Naive B cell (primary cell): ENCODE measurements at regions not wholly inside any gene's neighbourhood (a gene's known extent, or its start where the extent isn't known, plus 50 kb on each side); places are given as distances from the start of the nearest gene placed in this dataset.

ENCODE experiments used
- ATAC-seq, 2 donors: fragments of 150-1000 bp; cut with Tn5 transposase; 2 replicates each; pipeline ENCODE4 v1.10.0; 2021; ENCODE audit warnings: low read depth in 2 of 2, mild to moderate bottlenecking in 2 of 2, moderate library complexity in 2 of 2
- DNase-seq: peaks from one replicate; pipeline ENCODE4 v3.0.0; 2022
- H3K27ac Mint-ChIP-seq, 6 donors: one replicate each; pipeline ENCODE4 v1.8.0; 2020 to 2022; ENCODE audit warnings: mild to moderate bottlenecking in 6 of 6, mixed read lengths in 6 of 6, moderate library complexity in 5 of 6, inconsistent platforms in 2 of 6
- H3K27me3 Mint-ChIP-seq, 3 donors: one replicate each; pipeline ENCODE4 v1.8.0; 2021 to 2022; ENCODE audit warnings: mixed read lengths in 3 of 3, mild to moderate bottlenecking in 1 of 3
- H3K36me3 Mint-ChIP-seq, 2 donors: one replicate each; pipeline ENCODE4 v1.8.0; 2020 to 2022; ENCODE audit warnings: mixed read lengths in 2 of 2, inconsistent platforms in 1 of 2, mild to moderate bottlenecking in 1 of 2
- H3K4me1 Mint-ChIP-seq, 3 donors: one replicate each; pipeline ENCODE4 v1.8.0; 2020 to 2022; ENCODE audit warnings: mixed read lengths in 3 of 3, inconsistent platforms in 1 of 3, mild to moderate bottlenecking in 1 of 3, moderate library complexity in 1 of 3
- H3K4me3 Mint-ChIP-seq, 8 donors: one replicate each; pipeline ENCODE4 v1.8.0; 2020 to 2022; ENCODE audit warnings: mild to moderate bottlenecking in 8 of 8, mixed read lengths in 8 of 8, moderate library complexity in 8 of 8, inconsistent platforms in 2 of 8
- H3K9me3 Mint-ChIP-seq, 7 donors: one replicate each; pipeline ENCODE4 v1.8.0; 2020 to 2022; ENCODE audit warnings: mixed read lengths in 7 of 7, mild to moderate bottlenecking in 5 of 7, inconsistent platforms in 2 of 7, moderate library complexity in 1 of 7

GRCh38 chr11:32318071-32319055 lies 117.0 kb downstream of the WT1 start:
- DNase-seq (no peak), ATAC-seq (no peak)
- Mint-ChIP-seq H3K4me3 (no peak overlapping the region), H3K9me3 (no peaks in the 10 kb centered on the region), H3K36me3 (no peaks in the 10 kb centered on the region), H3K27me3 (peaks cover 8 to 13% (median 11%) of the 10 kb centered on the region in 3 donors), H3K27ac (peak overlapping the region in 1 of 6 donors; percentile 26), H3K4me1 (no peaks in the 10 kb centered on the region)

- H3K4me1 Mint-ChIP-seq: no peaks in the 10 kb centered on the region
- H3K27ac Mint-ChIP-seq: no peak overlapping the region
- H3K4me3 Mint-ChIP-seq: no peak overlapping the region
- DNase-seq (no peak), ATAC-seq (no peak)
- no peaks in the 10 kb centered on the region for H3K36me3 Mint-ChIP-seq
- H3K9me3 Mint-ChIP-seq: peaks cover 0 to 6% (median 0%) of the 10 kb centered on the region in 7 donors
- H3K27me3 Mint-ChIP-seq: peaks cover 8 to 19% (median 13%) of the 10 kb centered on the region in 3 donors
These were observed 111.6 kb downstream of the WT1 start for GRCh38 chr11:32323814-32324130.

- no peaks in the 10 kb centered on the region for H3K36me3 Mint-ChIP-seq
- H3K27ac Mint-ChIP-seq: no peak overlapping the region
- DNase-seq (no peak), ATAC-seq (no peak)
- H3K9me3 Mint-ChIP-seq: peaks cover 0 to 6% (median 0%) of the 10 kb centered on the region in 7 donors
- peaks cover 8 to 18% (median 14%) of the 10 kb centered on the region in 3 donors for H3K27me3 Mint-ChIP-seq
- H3K4me3 Mint-ChIP-seq: no peak overlapping the region
- no peaks in the 10 kb centered on the region for H3K4me1 Mint-ChIP-seq
These were observed 110.2 kb downstream of the WT1 start for GRCh38 chr11:32325187-32325586.

GRCh38 chr11:32325725-32326124 lies 109.6 kb downstream of the WT1 start:
- Mint-ChIP-seq H3K4me1 (no peaks in the 10 kb centered on the region), H3K9me3 (peaks cover 0 to 6% (median 0%) of the 10 kb centered on the region in 7 donors), H3K27ac (no peak overlapping the region), H3K4me3 (no peak overlapping the region), H3K27me3 (peaks cover 9 to 21% (median 14%) of the 10 kb centered on the region in 3 donors), H3K36me3 (no peaks in the 10 kb centered on the region)
- DNase-seq (no peak), ATAC-seq (no peak)

GRCh38 chr11:32326522-32326921 lies 108.8 kb downstream of the WT1 start:
- Mint-ChIP-seq H3K36me3 (no peaks in the 10 kb centered on the region), H3K4me1 (no peaks in the 10 kb centered on the region), H3K4me3 (no peak overlapping the region), H3K27me3 (peaks cover 17 to 26% (median 20%) of the 10 kb centered on the region in 3 donors), H3K9me3 (peaks cover 0 to 6% (median 0%) of the 10 kb centered on the region in 7 donors), H3K27ac (no peak overlapping the region)
- ATAC-seq: no peak
- no peak for DNase-seq

- DNase-seq (no peak), ATAC-seq (no peak)
- Mint-ChIP-seq H3K27me3 (peaks cover 28 to 44% (median 32%) of the 10 kb centered on the region in 3 donors), H3K27ac (no peak overlapping the region), H3K9me3 (peaks cover 0 to 6% (median 0%) of the 10 kb centered on the region in 7 donors), H3K36me3 (no peaks in the 10 kb centered on the region), H3K4me3 (no peak overlapping the region), H3K4me1 (peaks cover 7 to 8% (median 7%) of the 10 kb centered on the region in 3 donors)
These were observed 106.9 kb downstream of the WT1 start for GRCh38 chr11:32328392-32328791.

GRCh38 chr11:32331098-32331497 lies 104.2 kb downstream of the WT1 start:
- DNase-seq (no peak), ATAC-seq (no peak)
- Mint-ChIP-seq H3K36me3 (peaks cover 0 to 8% of the 10 kb centered on the region in 2 donors), H3K4me1 (peaks cover 7 to 11% (median 10%) of the 10 kb centered on the region in 3 donors), H3K4me3 (no peak overlapping the region), H3K27ac (peak overlapping the region in 1 of 6 donors; percentile 22), H3K27me3 (peaks cover 40 to 68% (median 48%) of the 10 kb centered on the region in 3 donors), H3K9me3 (peaks cover 0 to 11% (median 3%) of the 10 kb centered on the region in 7 donors)

GRCh38 chr11:32331792-32332191 lies 103.5 kb downstream of the WT1 start:
- Mint-ChIP-seq H3K9me3 (peaks cover 0 to 11% (median 3%) of the 10 kb centered on the region in 7 donors), H3K27ac (no peak overlapping the region), H3K36me3 (peaks cover 0 to 8% of the 10 kb centered on the region in 2 donors), H3K4me3 (peak overlapping the region in 3 of 8 donors; percentile 57 to 69 (median 65)), H3K27me3 (peaks cover 43 to 71% (median 48%) of the 10 kb centered on the region in 3 donors), H3K4me1 (peaks cover 7 to 11% (median 10%) of the 10 kb centered on the region in 3 donors)
- DNase-seq: no peak
- no peak for ATAC-seq

GRCh38 chr11:32332990-32333319 lies 102.4 kb downstream of the WT1 start:
- Mint-ChIP-seq H3K9me3 (peaks cover 0 to 7% (median 3%) of the 10 kb centered on the region in 7 donors), H3K27me3 (peaks cover 36 to 70% (median 48%) of the 10 kb centered on the region in 3 donors), H3K36me3 (peaks cover 0 to 8% of the 10 kb centered on the region in 2 donors), H3K4me1 (peaks cover 7 to 11% (median 10%) of the 10 kb centered on the region in 3 donors), H3K27ac (peak overlapping the region in 1 of 6 donors; percentile 20), H3K4me3 (peak overlapping the region; percentile 65 to 88 (median 82))
- DNase-seq (no peak), ATAC-seq (no peak)

GRCh38 chr11:32333320-32333991 lies 101.9 kb downstream of the WT1 start:
- ATAC-seq: peak in 1 of 2 donors; percentile 10
- peak overlapping the region in 1 of 6 donors; percentile 20 for H3K27ac Mint-ChIP-seq
- H3K36me3 Mint-ChIP-seq: peaks cover 0 to 8% of the 10 kb centered on the region in 2 donors
- no peak for DNase-seq
- peaks cover 36 to 70% (median 48%) of the 10 kb centered on the region in 3 donors for H3K27me3 Mint-ChIP-seq
- peaks cover 7 to 11% (median 10%) of the 10 kb centered on the region in 3 donors for H3K4me1 Mint-ChIP-seq
- H3K9me3 Mint-ChIP-seq: peaks cover 0 to 7% (median 3%) of the 10 kb centered on the region in 7 donors
- H3K4me3 Mint-ChIP-seq: peak overlapping the region; percentile 65 to 88 (median 82)

GRCh38 chr11:32334822-32335221 lies 100.5 kb downstream of the WT1 start:
- Mint-ChIP-seq H3K36me3 (peaks cover 0 to 8% of the 10 kb centered on the region in 2 donors), H3K27ac (no peak overlapping the region), H3K27me3 (peaks cover 36 to 65% (median 48%) of the 10 kb centered on the region in 3 donors), H3K4me3 (no peak overlapping the region), H3K4me1 (peaks cover 7 to 11% (median 10%) of the 10 kb centered on the region in 3 donors), H3K9me3 (peaks cover 0 to 7% (median 3%) of the 10 kb centered on the region in 7 donors)
- no peak for ATAC-seq
- DNase-seq: no peak
